Central memory CD4-positive, alpha-beta T cell (primary cell): ENCODE measurements at regions not wholly inside any gene's neighbourhood (a gene's known extent, or its start where the extent isn't known, plus 50 kb on each side); places are given as distances from the start of the nearest gene placed in this dataset.

Experiments
- DNase-seq: peaks from one replicate; pipeline ENCODE4 v3.0.0; 2022

GRCh38 chr6:102333736-102334135, 940.2 kb downstream of the GRIK2 start:
- DNase-seq: no peak

- no peak for DNase-seq
Observed at GRCh38 chr6:102327697-102328225, 934.3 kb downstream of the GRIK2 start.

GRCh38 chr6:102313699-102314098, 920.2 kb downstream of the GRIK2 start:
- DNase-seq: no peak

GRCh38 chr6:102309700-102310099, 916.2 kb downstream of the GRIK2 start:
- no peak for DNase-seq

GRCh38 chr6:102300350-102300749, 906.8 kb downstream of the GRIK2 start:
- no peak for DNase-seq

GRCh38 chr6:102298051-102298450, 904.5 kb downstream of the GRIK2 start:
- DNase-seq: no peak
